HG03460 (cell line): ENCODE measurements at regions not wholly inside any gene's neighbourhood (a gene's known extent, or its start where the extent isn't known, plus 50 kb on each side); places are given as distances from the start of the nearest gene placed in this dataset.

Experiments
- ATAC-seq: cut with Tn5 transposase; IDR thresholded peaks from one replicate; pipeline ENCODE4 v1.9.1; 2021; ENCODE audit not compliant: unreplicated experiment

DNA sequence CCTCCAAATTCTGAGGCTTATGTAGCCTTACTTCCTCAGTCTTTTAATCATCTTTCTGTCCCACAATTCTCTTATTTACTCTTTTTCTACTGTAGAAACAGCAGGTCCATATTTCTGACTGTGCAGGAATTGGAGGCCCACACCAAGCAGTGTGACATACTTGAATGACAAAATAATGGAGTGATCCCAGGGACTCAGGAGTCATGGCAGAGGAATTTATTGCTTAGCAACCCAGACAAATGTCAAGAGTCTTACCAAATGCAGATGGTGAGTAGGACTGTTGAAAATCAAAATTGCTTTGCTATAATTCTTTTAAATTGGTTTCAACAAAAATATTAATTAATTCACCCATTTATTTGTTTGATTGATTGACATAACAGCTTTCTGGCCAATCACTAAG, 59.9 kb downstream of the HTR1B start:
- ATAC-seq = no peak

DNA sequence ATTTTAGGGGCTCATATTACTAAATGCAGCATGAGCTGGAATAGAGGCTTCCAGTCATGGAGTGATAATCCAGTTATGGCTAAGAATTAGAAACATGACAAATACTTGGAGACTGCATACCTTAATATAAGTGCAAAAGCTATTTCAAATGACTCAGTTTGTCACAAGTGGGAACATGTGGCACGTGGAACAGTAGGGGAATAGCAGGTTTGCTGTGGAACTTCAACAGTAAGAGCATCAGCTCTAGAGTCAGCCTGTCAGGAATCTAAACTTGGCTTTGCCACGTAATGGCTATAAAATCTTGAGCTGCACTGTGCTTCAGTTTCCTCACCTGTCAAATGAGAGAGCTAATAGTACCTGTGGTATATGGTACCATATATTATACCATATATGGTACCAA, 62.1 kb downstream of the HTR1B start:
- no peak for ATAC-seq

DNA sequence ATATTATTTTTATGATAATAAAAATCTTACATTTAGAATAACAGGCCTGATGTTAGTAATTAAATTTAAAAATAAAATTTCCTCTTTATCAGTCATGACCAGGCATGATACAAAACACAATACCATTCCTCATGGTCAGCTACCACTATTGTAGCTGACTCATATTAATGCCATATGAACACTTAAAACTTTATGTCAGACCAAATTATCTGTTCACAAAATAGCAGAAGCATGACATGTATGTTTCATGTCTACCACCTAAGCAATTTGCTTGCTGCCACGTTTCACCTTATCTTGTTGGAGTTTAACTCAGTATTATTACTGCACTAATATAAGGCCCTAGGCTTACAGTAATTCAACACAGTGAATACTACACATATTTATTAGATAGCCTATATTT, 65.7 kb downstream of the HTR1B start:
- no peak for ATAC-seq

GRCh38 chr6:77389402-77389801, 73.9 kb downstream of the HTR1B start:
- ATAC-seq = no peak

DNA sequence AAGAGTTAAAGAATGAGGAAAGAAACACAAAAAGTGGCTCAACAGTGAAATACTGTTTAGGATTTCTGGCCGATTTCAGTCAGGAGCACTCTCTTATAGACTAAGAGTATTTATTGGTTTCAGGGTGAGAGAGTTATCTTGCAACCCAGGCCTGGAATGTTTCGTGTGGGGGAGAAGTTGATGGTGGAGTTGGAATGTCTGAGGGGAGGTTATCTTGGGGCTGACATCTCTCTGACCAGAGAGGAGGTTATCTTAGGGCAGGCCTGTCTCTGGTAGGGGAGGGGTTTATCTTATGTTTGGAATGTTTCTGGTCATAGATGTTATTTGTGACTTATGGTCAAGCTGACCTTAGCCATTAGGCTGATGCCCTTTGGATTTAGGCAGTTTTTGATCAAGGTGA, 80.3 kb downstream of the HTR1B start:
- ATAC-seq = no peak

DNA sequence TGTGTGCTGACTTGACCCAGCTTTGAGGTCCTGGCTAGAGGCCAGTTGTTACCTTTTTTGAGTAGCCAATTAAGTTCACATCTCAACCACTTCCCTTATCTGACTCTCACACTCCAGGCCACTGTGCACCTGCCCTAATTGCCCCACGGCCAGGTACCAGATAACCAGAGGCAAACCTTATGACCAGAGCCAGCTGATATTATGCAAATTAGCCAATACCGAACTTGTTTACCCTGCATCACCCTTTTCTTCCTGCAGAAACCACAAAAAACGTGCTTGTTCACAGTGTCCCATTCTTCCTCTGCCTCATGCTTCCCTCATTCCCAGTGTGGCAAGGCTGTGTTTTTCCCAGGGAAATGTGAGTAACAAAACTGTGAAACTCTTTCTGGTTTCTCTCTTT, 89.3 kb downstream of the HTR1B start:
- ATAC-seq = no peak

DNA sequence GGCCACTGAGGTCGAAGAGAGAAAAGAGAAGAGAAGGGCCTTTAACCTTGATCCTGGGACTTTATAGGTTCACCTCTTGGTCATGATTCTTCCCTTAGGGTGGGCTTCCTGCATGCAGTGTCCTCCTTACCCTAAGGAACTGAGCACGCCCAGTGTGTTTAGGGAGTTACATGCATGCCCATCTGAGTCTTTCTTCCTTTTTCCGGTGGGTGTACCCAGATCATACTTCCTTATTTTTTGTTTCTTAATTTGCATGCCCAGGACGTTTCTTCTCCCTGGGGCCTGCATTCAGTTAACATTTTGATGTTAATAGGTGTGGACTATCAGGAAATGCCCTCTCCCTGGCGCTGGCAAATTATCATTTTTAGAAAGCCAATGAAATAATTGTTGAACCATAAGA, 91.5 kb downstream of the HTR1B start:
- no peak for ATAC-seq

DNA sequence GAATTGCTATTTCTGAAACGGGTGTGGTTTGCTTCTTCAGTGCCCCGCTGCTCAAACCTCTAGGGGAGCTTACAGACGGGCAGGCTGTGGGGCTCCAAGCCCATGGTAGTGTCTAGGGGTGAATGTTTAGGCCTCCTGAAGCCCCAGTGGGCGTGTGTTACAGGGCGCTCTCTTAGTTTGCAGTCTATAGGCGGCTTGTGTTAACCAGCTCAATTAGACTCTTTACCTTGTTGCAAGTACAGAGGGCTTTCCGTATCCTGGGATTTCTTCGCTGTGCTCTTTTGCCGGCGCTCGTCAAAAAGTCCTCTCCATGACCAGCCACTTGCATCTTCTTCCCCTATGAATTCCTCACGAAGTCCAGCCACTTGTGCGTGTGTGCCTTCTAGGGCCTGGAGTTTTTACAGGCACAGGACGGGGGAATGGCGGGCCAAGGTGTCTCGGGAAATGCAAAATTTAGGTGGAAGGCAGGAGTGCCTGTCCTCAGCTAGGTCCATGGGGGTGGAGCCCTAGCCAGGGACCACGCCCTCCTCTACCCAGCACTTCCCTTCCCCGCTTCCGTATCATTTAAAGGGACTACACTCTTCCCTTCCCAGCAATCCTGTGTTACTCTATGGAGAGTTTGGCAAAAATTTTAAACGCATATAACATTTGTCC, 94.5 kb downstream of the HTR1B start:
- no peak for ATAC-seq

- no peak for ATAC-seq
Observed at GRCh38 chr6:77366798-77367197, 96.5 kb downstream of the HTR1B start.

- no peak for ATAC-seq
Observed at GRCh38 chr6:77363702-77364101, 99.6 kb downstream of the HTR1B start.

GRCh38 chr6:77362055-77362454, 101.2 kb downstream of the HTR1B start:
- ATAC-seq = no peak

DNA sequence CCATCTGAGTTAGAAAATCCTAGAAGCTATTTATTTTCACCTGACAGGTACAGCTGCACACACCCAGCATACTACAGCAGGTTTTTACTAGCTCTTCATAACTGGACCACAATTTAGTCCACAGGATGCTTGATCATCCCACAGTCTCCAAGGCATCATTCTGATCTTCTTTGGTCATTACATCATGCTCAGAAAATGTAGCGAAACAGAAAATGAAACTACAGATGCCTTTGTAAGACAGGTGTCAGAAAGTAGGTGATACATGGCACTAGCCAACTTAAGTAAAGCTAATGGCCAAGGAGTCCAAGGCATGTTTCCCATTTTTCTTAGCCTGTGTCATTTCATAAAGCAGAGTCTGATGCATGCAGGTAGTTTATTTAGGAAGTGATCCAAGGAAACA, 102.3 kb downstream of the HTR1B start:
- ATAC-seq = no peak

GRCh38 chr6:77356821-77357220, 106.5 kb downstream of the HTR1B start:
- no peak for ATAC-seq

DNA sequence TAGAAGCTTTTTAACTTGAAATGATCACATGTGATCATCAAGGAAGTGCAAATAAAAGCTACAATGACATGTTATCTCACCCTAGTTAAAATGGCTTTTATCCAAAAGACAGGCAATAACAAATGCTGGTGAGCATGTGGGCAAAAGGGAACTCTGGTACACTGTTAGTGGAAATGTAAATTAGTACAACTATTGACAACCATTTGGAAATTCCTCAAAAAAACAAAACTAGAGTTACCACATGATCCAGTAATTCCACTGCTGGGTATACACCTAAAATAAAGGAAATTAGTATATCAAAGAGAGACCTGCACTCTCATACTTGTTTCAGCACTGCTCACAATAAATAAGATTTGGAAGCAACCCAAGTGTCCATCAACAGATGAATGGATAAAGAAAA, 108.7 kb downstream of the HTR1B start:
- ATAC-seq = no peak

- ATAC-seq = no peak
Observed at GRCh38 chr6:77353129-77353528, 110.2 kb downstream of the HTR1B start.

- ATAC-seq = no peak
Observed at GRCh38 chr6:77341058-77341986, 122.0 kb downstream of the HTR1B start.

DNA sequence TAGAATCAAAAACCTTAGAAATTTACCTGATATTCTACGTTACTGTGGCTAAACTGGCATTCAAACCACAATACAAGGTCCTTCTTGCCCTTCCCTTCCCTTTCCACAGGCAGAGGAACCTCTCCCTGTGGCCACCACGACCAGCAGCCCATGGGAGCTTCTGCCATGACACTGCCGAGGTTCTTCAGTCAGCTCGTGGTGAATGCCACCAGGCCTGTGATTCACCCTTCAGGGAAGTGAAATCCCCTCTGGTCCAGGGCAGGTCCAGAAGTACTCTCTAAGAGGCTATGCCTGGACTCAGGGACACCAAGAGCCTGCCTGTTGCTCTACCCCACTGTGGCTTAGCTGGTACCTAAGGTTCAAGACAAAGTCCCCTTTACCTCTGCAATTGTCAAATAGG, 123.0 kb downstream of the HTR1B start:
- no peak for ATAC-seq

GRCh38 chr6:77339926-77340325, 123.4 kb downstream of the HTR1B start:
- no peak for ATAC-seq

DNA sequence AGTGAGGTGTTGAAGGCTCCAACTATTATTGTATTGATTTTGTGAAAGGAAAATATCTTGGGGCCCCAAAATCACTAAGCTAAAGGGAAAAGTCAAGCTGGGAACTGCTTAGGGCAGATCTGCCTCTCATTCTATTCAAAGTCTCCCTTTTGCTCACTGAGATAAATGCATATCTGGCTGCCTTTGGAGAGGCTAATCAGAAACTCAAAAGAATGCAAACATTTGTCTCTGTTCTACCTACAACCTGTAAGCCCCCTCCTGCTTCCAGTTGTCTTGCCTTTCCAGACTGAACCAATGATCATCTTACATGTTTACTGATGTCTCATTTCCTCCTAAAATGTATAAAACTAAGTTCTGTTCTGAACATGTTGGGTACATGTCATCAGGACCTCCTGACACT, 125.9 kb downstream of the HTR1B start:
- no peak for ATAC-seq

- ATAC-seq = no peak
Observed at GRCh38 chr6:77334093-77334492, 129.2 kb downstream of the HTR1B start.

- ATAC-seq = no peak
Observed at GRCh38 chr6:77332915-77333623, 130.2 kb downstream of the HTR1B start.

- no peak for ATAC-seq
Observed at GRCh38 chr6:77326711-77327110, 136.6 kb downstream of the HTR1B start.
